ENCODE measurements at regions not wholly inside any gene's neighbourhood (a gene's known extent, or its start where the extent isn't known, plus 50 kb on each side); places are given as distances from the start of the nearest gene placed in this dataset.

GRCh38 chr4:26003056-26003455 lies 89.0 kb downstream of the SMIM20 start (continued):
- TF ChIP-seq ATOH8 (CRISPR knock-in tag; IDR thresholded peaks at IDR 0.05; ENCODE audit: low read depth) (no peak), FOXS1 (CRISPR knock-in tag; IDR thresholded peaks at IDR 0.05) (no peak)

- ChIA-PET POLR2A (no interaction called here), CTCF (interaction anchor here (1.0 kb wide), 1 partner anchor 27 kb away, joined by 3 read pairs; no protein-coding TSS in a partner anchor)
- no peak for TF ChIP-seq EHF (CRISPR knock-in tag; IDR thresholded peaks at IDR 0.05)
- no peak for TF ChIP-seq FOXS1 (CRISPR knock-in tag; IDR thresholded peaks at IDR 0.05)
- TF ChIP-seq RNF2 (IDR thresholded peaks at IDR 0.05; ENCODE audit: borderline replicate concordance, low read depth) = no peak
- H3K4me2 ChIP-seq = no peak overlapping the region
- DNase-seq (ENCODE audit: low read depth in 1 of 2, low spot score in 1 of 2) = no peak
- FAIRE-seq = no peak
- H3K4me1 ChIP-seq = no peaks in the 10 kb centered on the region
- no peak for ATAC-seq
- WGBS (ENCODE audit: missing lambda C conversion rate) = 0% methylated on average over 1 of the region's 1 CpG
- no peak overlapping the region for H3K4me3 ChIP-seq
- no peak overlapping the region for H3K27ac ChIP-seq
- no peaks in the 10 kb centered on the region; the same call in 2 of the 3 replicates for H3K9me3 ChIP-seq
These were observed 90.3 kb downstream of the SMIM20 start for GRCh38 chr4:26004290-26004689.

- H3K4me2 ChIP-seq = no peak overlapping the region
- ChIA-PET POLR2A (no interaction called here), CTCF (interaction anchor here (1.4 kb wide), 1 partner anchor 17 kb away, joined by 9 read pairs; no protein-coding TSS in a partner anchor)
- no peak overlapping the region for H3K4me3 ChIP-seq
- no peak overlapping the region for H3K27ac ChIP-seq
- peaks cover 2% of the 10 kb centered on the region; the same call in 1 of the 3 replicates for H3K9me3 ChIP-seq
- DNase-seq (ENCODE audit: low read depth in 1 of 2, low spot score in 1 of 2) (no peak), ATAC-seq (no peak), FAIRE-seq (no peak)
- TF ChIP-seq EP300 (IDR thresholded peaks at IDR 0.05) (no peak), POLR2AphosphoS2 (conservative IDR thresholded peaks at IDR 0.05; ENCODE audit: low read length) (no peak), MAFK (IDR thresholded peaks at IDR 0.05; ENCODE audit: partially characterized antibody) (no peak), NR3C1 (IDR thresholded peaks at IDR 0.05) (no peak), ZSCAN20 (CRISPR knock-in tag; IDR thresholded peaks at IDR 0.05) (no peak), RCOR1 (IDR thresholded peaks at IDR 0.05; ENCODE audit: low read depth, low read length) (no peak), CEBPB (IDR thresholded peaks at IDR 0.05) (no peak), BHLHE40 (IDR thresholded peaks at IDR 0.05; ENCODE audit: low read depth, low read length) (no peak), MAX (IDR thresholded peaks at IDR 0.05) (no peak), FOXS1 (CRISPR knock-in tag; IDR thresholded peaks at IDR 0.05) (no peak), POLR2A (IDR thresholded peaks at IDR 0.05; ENCODE audit: low read length) (no peak), EHF (CRISPR knock-in tag; IDR thresholded peaks at IDR 0.05) (no peak), E2F6 (IDR thresholded peaks at IDR 0.05; ENCODE audit: borderline replicate concordance, low read depth) (no peak), PBX3 (IDR thresholded peaks at IDR 0.05) (no peak), CTCF (IDR thresholded peaks at IDR 0.05) (no peak), TP53 (CRISPR knock-in tag; IDR thresholded peaks at IDR 0.05) (no peak), ESRRA (IDR thresholded peaks at IDR 0.05; ENCODE audit: borderline replicate concordance, low read length) (no peak), KDM1A (IDR thresholded peaks at IDR 0.05; ENCODE audit: low read depth) (no peak)
- no peaks in the 10 kb centered on the region for H3K4me1 ChIP-seq
- 17% methylated on average over 4 of the region's 4 CpGs for WGBS (ENCODE audit: missing lambda C conversion rate)
These were observed 91.7 kb downstream of the SMIM20 start for GRCh38 chr4:26005764-26006163.
